HG02763 (cell line): ENCODE measurements at regions not wholly inside any gene's neighbourhood (a gene's known extent, or its start where the extent isn't known, plus 50 kb on each side); places are given as distances from the start of the nearest gene placed in this dataset.

Source experiments
- ATAC-seq: cut with Tn5 transposase; IDR thresholded peaks from one replicate; pipeline ENCODE4 v1.9.1; 2021; ENCODE audit warnings: mild to moderate bottlenecking, moderate library complexity; ENCODE audit not compliant: unreplicated experiment

GRCh38 chr7:156080046-156080445, 267.8 kb upstream of the SHH start:
- no peak for ATAC-seq

- ATAC-seq = no peak
Measured at GRCh38 chr7:156079156-156079555, 266.9 kb upstream of the SHH start.

GRCh38 chr7:156074982-156075615, 262.8 kb upstream of the SHH start:
- no peak for ATAC-seq

GRCh38 chr7:156074084-156074483, 261.8 kb upstream of the SHH start:
- no peak for ATAC-seq

- no peak for ATAC-seq
Measured at GRCh38 chr7:156073366-156074052, 261.2 kb upstream of the SHH start.

GRCh38 chr7:156071612-156072011, 259.3 kb upstream of the SHH start:
- ATAC-seq = no peak

GRCh38 chr7:156069891-156070290, 257.6 kb upstream of the SHH start:
- no peak for ATAC-seq

GRCh38 chr7:156067156-156067555, 254.9 kb upstream of the SHH start:
- no peak for ATAC-seq

GRCh38 chr7:156065400-156065799, 253.1 kb upstream of the SHH start:
- ATAC-seq = no peak

GRCh38 chr7:156064971-156065386, 252.7 kb upstream of the SHH start:
- ATAC-seq = no peak

GRCh38 chr7:156063241-156063810, 251.1 kb upstream of the SHH start:
- no peak for ATAC-seq

GRCh38 chr7:156062286-156062685, 250.0 kb upstream of the SHH start:
- ATAC-seq = no peak

- ATAC-seq = no peak
Measured at GRCh38 chr7:156061689-156062255, 249.5 kb upstream of the SHH start.

- no peak for ATAC-seq
Measured at GRCh38 chr7:156060925-156061324, 248.7 kb upstream of the SHH start.

GRCh38 chr7:156059369-156059768, 247.1 kb upstream of the SHH start:
- ATAC-seq = no peak

- ATAC-seq = no peak
Measured at GRCh38 chr7:156058248-156058647, 246.0 kb upstream of the SHH start.

GRCh38 chr7:156056534-156056933, 244.3 kb upstream of the SHH start:
- no peak for ATAC-seq

GRCh38 chr7:156055206-156055822, 243.1 kb upstream of the SHH start:
- no peak for ATAC-seq

GRCh38 chr7:156051884-156052283, 239.6 kb upstream of the SHH start:
- no peak for ATAC-seq

- no peak for ATAC-seq
Measured at GRCh38 chr7:156050636-156051569, 238.6 kb upstream of the SHH start.

- no peak for ATAC-seq
Measured at GRCh38 chr7:156049366-156049765, 237.1 kb upstream of the SHH start.
